Adrenal gland (tissue), 5 donors: ENCODE measurements at regions not wholly inside any gene's neighbourhood (a gene's known extent, or its start where the extent isn't known, plus 50 kb on each side); places are given as distances from the start of the nearest gene placed in this dataset.

Source experiments
- POLR2A ChIP-seq, 2 donors: fragments of 450-650 bp; IDR thresholded peaks; one replicate each; pipeline ENCODE4 v1.6.1; 2017; ENCODE audit warnings: antibody characterized with exemption in 2 of 2, mild to moderate bottlenecking in 2 of 2, moderate library complexity in 1 of 2
- TF ChIP-seq, protein P1 (sequence below), 6 experiments: fragments of 450-650 bp in 4 of 6; fragments of 200-600 bp in 2 of 6; sonication (generic) in 1 of 6; IDR thresholded peaks; 1 replicate in 5 of 6; 2 replicates in 1 of 6; pipeline versions ENCODE4 v1.5.1 to v1.8.0; 2016 to 2021; ENCODE audit warnings: antibody characterized with exemption in 6 of 6, mild to moderate bottlenecking in 2 of 6, moderate library complexity in 1 of 6
- donor health status: DM: no; HTN: no; CAD: no.

GRCh38 chr2:194954218-194954617 is 702.8 kb upstream of the SLC39A10 start:
- TF ChIP-seq, protein P1, sequence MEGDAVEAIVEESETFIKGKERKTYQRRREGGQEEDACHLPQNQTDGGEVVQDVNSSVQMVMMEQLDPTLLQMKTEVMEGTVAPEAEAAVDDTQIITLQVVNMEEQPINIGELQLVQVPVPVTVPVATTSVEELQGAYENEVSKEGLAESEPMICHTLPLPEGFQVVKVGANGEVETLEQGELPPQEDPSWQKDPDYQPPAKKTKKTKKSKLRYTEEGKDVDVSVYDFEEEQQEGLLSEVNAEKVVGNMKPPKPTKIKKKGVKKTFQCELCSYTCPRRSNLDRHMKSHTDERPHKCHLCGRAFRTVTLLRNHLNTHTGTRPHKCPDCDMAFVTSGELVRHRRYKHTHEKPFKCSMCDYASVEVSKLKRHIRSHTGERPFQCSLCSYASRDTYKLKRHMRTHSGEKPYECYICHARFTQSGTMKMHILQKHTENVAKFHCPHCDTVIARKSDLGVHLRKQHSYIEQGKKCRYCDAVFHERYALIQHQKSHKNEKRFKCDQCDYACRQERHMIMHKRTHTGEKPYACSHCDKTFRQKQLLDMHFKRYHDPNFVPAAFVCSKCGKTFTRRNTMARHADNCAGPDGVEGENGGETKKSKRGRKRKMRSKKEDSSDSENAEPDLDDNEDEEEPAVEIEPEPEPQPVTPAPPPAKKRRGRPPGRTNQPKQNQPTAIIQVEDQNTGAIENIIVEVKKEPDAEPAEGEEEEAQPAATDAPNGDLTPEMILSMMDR (IDR thresholded peaks at IDR 0.05): no peak
- TF ChIP-seq POLR2A (IDR thresholded peaks at IDR 0.05): no peak
